ENCODE measurements at regions not wholly inside any gene's neighbourhood (a gene's known extent, or its start where the extent isn't known, plus 50 kb on each side); places are given as distances from the start of the nearest gene placed in this dataset.

DNA sequence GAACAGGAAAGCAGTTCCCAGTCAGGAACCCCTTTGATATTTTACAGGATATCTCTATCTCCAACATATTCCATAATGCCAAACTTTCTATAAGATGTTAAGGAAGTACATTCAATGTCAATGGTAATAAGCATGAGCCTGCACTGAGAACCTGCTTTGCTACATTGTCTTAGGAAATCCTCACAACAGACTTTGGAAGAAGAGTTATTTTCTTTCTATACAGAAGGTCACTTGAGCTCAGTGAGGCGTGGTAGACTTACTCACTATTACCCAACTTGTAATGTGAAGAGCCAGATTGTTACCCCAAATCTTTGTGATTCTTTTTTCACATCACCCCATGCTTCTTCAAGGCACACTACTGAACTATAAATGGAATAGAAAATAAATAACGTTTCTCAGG is 435.9 kb downstream of the DNAH5 start:
- Mint-ChIP-seq H3K9me3 (no peaks in the 10 kb centered on the region), H3K4me3 (no peak overlapping the region), H3K4me1 (no peaks in the 10 kb centered on the region), H3K27me3 (ENCODE audit: low read depth) (no peaks in the 10 kb centered on the region), H3K27ac (no peak overlapping the region), H3K36me3 (ENCODE audit: low read depth) (no peaks in the 10 kb centered on the region)
- TF ChIP-seq, protein P1, sequence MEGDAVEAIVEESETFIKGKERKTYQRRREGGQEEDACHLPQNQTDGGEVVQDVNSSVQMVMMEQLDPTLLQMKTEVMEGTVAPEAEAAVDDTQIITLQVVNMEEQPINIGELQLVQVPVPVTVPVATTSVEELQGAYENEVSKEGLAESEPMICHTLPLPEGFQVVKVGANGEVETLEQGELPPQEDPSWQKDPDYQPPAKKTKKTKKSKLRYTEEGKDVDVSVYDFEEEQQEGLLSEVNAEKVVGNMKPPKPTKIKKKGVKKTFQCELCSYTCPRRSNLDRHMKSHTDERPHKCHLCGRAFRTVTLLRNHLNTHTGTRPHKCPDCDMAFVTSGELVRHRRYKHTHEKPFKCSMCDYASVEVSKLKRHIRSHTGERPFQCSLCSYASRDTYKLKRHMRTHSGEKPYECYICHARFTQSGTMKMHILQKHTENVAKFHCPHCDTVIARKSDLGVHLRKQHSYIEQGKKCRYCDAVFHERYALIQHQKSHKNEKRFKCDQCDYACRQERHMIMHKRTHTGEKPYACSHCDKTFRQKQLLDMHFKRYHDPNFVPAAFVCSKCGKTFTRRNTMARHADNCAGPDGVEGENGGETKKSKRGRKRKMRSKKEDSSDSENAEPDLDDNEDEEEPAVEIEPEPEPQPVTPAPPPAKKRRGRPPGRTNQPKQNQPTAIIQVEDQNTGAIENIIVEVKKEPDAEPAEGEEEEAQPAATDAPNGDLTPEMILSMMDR (IDR thresholded peaks at IDR 0.05; ENCODE audit: unreplicated experiment in 3 of 3) = no peak

DNA sequence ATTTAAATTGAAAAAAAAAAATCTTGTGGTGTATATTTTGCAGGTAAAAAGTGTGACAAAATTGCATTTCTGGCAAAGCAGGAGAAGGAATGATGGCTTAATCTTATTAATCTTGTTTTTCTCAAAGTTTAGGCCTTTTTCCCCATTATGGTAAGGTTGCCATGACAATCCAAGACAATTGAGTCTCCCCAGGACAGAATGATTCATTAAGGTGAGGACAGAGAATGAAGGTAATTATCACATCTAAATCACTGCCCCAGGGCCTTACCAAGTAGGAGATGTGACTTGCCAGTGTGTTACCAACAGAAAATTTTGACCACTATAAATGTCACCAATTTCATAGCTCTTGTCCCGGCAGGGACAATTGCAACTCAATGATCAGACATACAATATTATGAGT is 439.2 kb downstream of the DNAH5 start:
- Mint-ChIP-seq H3K36me3 (ENCODE audit: low read depth) (no peaks in the 10 kb centered on the region), H3K4me3 (no peak overlapping the region), H3K4me1 (peaks cover 4% of the 10 kb centered on the region), H3K9me3 (no peaks in the 10 kb centered on the region), H3K27ac (no peak overlapping the region), H3K27me3 (ENCODE audit: low read depth) (no peaks in the 10 kb centered on the region)
- TF ChIP-seq, protein P1 (IDR thresholded peaks at IDR 0.05; ENCODE audit: unreplicated experiment in 3 of 3) = no peak

DNA sequence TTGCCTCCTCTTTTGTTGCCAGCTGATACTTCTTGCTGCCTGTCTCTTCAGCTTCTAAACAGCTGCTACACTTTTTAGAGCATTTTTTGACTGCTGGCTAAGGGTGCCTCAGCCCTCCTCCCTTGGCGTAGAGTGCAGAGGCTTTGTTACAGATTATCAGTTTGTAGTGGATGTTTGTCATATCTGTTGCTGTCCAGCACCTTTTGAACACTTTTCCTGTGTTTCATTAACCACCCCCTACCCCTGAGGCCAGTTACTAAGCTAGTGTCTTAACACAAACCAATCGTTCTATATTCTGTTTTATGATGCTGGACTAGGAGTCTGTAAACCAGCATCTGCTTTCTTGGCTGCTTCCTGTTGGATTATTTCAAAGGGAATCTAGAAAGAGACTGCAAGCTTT is 441.5 kb downstream of the DNAH5 start:
- Mint-ChIP-seq H3K36me3 (ENCODE audit: low read depth) (no peaks in the 10 kb centered on the region), H3K27me3 (ENCODE audit: low read depth) (no peaks in the 10 kb centered on the region)

DNA sequence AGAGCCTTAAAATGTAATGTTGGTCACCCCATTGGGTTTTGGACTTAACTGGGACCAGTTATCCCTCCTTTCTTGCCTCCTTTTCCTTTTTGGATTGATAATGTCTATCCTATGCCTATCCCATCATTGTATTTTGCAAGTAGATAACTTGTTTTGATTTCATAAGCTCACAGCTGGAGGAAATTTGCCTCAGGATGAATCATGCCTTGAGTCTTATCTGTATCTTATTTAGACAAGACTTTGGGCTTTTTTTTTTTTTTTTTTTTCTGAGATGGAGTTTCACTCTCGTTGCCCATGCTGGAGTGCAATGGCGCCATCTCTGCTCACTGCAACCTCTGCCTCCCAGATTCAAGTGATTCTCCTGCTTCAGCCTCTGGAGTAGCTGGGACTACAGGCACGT is 443.3 kb downstream of the DNAH5 start:
- H3K36me3 Mint-ChIP-seq (ENCODE audit: low read depth) = no peaks in the 10 kb centered on the region
- no peaks in the 10 kb centered on the region for H3K9me3 Mint-ChIP-seq
- peaks cover 4% of the 10 kb centered on the region for H3K4me1 Mint-ChIP-seq
- H3K4me3 Mint-ChIP-seq = no peak overlapping the region
- TF ChIP-seq, protein P1 (IDR thresholded peaks at IDR 0.05; ENCODE audit: unreplicated experiment in 3 of 3) = no peak
- H3K27me3 Mint-ChIP-seq (ENCODE audit: low read depth) = no peaks in the 10 kb centered on the region
- H3K27ac Mint-ChIP-seq = no peak overlapping the region

More for the DNA sequence above, 441.5 kb downstream of the DNAH5 start:
- Mint-ChIP-seq H3K9me3 (no peaks in the 10 kb centered on the region), H3K4me1 (peaks cover 4% of the 10 kb centered on the region), H3K27ac (no peak overlapping the region), H3K4me3 (no peak overlapping the region)
- TF ChIP-seq, protein P1 (IDR thresholded peaks at IDR 0.05; ENCODE audit: unreplicated experiment in 3 of 3) = no peak

DNA sequence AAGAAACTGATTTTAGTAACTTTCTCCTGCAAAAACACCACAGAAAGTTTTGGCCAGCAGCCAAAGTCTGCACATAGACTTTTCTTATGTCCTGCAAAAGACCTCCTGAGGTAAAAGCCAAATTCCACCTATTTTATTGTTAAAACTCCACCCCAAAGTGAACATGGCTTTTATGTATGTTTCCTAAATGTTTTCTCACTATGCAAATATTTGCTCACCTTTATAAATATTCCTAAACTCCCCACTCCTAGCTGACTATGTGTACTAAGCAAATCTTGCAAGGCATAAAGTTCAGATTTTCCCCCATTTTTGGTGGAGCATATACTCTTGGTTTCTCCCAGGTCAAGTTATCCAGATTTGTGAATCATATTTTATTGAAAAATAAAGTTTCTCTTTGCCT is 446.2 kb downstream of the DNAH5 start:
- TF ChIP-seq, protein P1 (IDR thresholded peaks at IDR 0.05; ENCODE audit: unreplicated experiment in 3 of 3) = no peak
- no peaks in the 10 kb centered on the region for H3K36me3 Mint-ChIP-seq (ENCODE audit: low read depth)
- H3K27ac Mint-ChIP-seq = no peak overlapping the region
- H3K4me1 Mint-ChIP-seq = peaks cover 4% of the 10 kb centered on the region
- no peaks in the 10 kb centered on the region for H3K9me3 Mint-ChIP-seq
- no peak overlapping the region for H3K4me3 Mint-ChIP-seq
- H3K27me3 Mint-ChIP-seq (ENCODE audit: low read depth) = no peaks in the 10 kb centered on the region

DNA sequence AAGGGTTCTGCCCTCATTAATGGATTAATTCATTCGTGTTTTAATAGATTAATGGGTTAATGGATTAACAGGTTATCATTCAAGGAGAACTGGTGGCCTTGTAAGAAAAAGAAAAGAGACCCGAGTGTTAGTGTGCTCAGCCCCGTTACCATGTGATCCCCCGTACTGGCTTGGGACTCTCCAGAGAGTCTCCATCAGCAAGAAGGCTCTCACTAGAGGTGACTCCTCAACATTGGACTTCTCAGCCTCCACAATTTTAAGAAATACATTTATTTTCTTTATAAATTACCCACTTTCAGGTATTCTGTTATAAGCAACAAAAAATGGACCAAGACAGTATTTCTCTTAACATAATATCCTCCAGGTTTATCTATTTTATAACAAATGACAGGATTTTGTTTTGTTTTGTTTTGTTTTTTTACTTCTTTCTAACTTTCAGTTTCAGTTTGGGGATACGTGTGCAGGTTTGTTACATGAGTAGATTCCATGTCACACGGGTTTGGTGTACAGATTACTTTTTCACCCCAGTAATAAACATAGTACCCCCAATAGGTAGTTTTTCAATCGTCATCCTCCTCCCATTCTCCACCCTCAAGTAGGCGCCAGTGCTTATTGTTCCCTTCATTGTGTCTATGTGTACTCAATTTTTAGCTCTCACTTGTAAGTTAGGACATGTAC is 456.1 kb downstream of the DNAH5 start:
- TF ChIP-seq, protein P1 (IDR thresholded peaks at IDR 0.05; ENCODE audit: unreplicated experiment in 3 of 3) = no peak
- Mint-ChIP-seq H3K27me3 (ENCODE audit: low read depth) (no peaks in the 10 kb centered on the region), H3K27ac (no peak overlapping the region), H3K9me3 (no peaks in the 10 kb centered on the region), H3K4me1 (no peaks in the 10 kb centered on the region), H3K36me3 (ENCODE audit: low read depth) (no peaks in the 10 kb centered on the region), H3K4me3 (no peak overlapping the region)

Data from nephron (organoid).